HG03565 (cell line): ENCODE measurements at regions not wholly inside any gene's neighbourhood (a gene's known extent, or its start where the extent isn't known, plus 50 kb on each side); places are given as distances from the start of the nearest gene placed in this dataset.
"Not testable (repeated sequence)": the region's sequence is repeated elsewhere in the genome, so short reads cannot be mapped to it uniquely, and the experiment has no call there.

Experiments
- ATAC-seq: cut with Tn5 transposase; IDR thresholded peaks from one replicate; pipeline ENCODE4 v1.9.1; 2021; ENCODE audit warnings: mild to moderate bottlenecking, moderate library complexity; ENCODE audit not compliant: unreplicated experiment

DNA sequence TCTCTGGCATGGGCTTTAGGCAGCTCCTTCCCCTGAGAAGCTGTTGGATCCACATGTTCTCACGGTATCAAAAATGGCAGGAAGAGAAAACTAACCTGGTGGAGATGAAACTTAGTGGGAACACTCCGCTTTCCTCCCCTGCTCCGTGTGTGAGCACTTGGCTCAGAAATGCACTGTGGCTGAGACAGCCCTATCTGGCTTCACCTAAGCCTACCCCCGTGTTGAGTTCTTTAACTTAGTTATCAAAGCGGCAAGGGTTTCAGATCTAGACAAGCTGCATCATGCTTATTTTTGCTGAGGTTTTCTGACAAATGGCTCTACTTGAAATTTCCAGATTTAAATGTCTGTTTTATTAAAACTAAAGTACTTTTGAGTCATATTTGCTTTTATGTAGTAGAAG is 221.6 kb upstream of the PLGLB2 start:
- not testable (repeated sequence) for ATAC-seq

DNA sequence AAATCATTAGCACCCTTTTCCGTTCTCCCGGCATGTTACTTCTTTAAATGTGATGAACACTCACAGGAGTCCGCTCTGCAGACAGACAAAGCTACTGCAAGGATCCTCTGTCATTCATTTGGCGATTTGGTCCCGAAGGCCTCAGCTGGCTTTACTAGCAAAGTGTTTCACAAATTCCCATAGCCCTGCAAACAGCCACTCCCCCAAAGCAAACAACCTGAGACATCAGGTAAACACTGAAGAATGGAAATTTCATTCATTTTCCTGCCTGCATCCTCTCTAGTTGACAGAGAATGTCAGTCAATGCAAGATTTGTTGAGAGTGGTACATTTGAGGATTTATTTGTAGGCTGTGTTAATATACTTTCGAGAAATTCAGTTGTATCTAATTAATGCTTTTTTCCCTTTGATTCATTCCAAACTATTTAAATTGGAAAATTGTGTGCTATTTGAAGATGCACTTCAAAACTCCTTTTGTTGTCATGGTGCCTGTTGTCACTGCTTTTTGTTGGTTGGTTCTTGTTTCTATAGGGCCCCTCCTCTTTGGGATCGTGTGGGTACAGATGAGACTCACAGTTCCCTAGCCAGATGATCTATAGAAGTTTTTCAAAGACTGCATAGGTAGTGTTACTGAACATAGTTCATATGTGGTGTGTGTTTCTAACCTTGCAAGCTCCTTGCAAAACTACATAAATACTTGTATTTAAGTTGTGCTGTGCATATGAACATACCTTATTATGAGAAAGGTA is 215.7 kb upstream of the PLGLB2 start:
- not testable (repeated sequence) for ATAC-seq

- not testable (repeated sequence) for ATAC-seq
Measured at GRCh38 chr2:87533390-87534272, 214.3 kb upstream of the PLGLB2 start.

DNA sequence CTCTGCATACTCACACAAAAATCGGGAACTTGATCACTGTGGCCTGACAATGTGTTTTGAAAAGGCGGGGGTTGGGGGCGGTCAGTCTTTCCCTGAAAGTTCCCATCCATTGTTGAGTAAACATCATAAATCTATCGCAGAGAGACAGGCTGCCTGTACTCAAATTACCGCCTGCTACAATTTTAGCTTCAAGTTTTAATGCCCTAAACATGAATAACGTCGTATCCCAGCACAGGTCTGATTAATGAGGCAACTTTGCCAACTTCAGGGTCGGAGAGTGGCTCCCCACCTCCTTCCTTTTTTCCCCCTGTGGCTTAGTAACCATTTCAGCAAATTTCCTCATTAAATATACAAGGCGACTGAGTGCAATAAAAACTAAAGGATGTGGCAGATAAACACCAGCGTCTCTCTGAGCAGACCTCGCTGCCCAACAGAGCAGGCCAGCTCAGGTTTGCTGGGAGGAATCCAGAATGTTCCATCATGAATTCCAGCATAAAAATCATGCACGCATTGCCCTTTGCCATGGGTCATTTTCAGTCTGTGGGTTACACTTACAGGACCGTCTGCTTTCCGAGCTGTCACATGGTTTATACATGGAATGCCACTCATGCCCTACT is 213.5 kb upstream of the PLGLB2 start:
- ATAC-seq, result not testable (repeated sequence)

- not testable (repeated sequence) for ATAC-seq
Measured at GRCh38 chr2:87536427-87536826, 211.5 kb upstream of the PLGLB2 start.

DNA sequence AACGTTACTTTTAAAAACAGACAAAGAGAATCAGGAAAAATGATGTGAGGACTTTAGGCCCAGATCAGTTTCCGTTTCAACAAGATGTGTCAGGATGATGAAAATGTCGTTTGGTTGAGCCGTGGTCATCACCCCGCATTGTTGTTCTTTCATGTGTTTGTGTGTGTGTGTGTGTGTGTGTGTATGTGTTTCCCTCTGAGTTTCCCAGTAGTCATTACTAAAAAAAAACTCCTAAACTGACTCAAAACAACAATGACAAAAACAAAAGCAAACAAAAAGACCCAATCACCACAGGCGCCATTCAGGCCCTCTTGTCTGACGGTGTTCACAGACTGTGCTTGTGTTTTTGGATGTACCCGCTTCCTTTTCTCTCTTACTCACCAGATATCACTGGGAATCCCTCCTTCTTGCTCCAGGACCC is 210.6 kb upstream of the PLGLB2 start:
- not testable (repeated sequence) for ATAC-seq

GRCh38 chr2:87538268-87538667 is 209.6 kb upstream of the PLGLB2 start:
- not testable (repeated sequence) for ATAC-seq

- not testable (repeated sequence) for ATAC-seq
Measured at GRCh38 chr2:87539151-87539943, 208.5 kb upstream of the PLGLB2 start.

- ATAC-seq, result not testable (repeated sequence)
Measured at GRCh38 chr2:87540242-87540641, 207.6 kb upstream of the PLGLB2 start.

DNA sequence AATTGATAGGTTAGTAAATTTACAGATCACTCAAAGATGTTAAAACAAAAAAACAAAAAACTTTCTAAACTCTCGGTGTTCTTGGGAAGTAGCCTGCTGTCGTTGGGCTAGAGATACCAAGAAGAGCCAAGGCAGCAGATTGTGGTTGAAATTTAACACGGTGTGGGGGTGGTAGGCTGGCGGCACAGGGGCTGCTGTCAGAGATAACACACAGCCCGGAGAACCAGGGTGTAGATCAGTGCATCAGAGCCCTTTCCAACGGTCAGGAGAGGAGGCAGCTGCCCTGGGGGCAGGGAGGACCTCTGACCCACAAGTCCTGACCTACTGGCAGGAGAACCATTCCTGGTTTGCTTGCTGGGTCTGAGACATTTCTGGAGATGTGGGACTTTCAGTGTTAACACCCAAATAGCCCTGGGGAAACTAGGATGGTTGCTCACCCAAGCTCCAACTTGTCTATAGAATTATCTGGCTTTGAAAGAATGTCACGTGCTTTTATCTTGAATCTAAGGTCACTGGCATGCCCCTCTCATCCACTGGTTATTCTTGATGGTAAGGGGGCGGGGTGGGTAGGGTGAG is 205.2 kb upstream of the PLGLB2 start:
- not testable (repeated sequence) for ATAC-seq

DNA sequence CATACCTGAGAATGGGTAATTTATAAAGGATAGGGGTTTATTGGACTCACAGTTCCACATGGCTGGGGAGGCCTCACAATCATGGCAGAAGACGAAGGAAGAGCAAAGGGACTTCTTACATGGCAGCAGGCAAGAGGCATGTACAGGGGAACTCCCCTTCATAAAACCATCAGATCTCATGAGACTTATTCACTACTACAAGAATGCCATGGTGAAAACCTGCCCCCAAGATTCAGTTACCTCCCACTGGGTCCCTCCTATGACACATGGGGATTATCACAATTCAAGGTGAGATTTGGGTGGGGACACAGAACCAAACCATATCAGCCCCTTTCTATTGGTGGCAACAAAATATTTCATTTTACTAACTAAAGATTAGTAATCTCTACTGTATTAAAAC is 204.1 kb upstream of the PLGLB2 start:
- not testable (repeated sequence) for ATAC-seq

GRCh38 chr2:87547106-87547505 is 200.8 kb upstream of the PLGLB2 start:
- not testable (repeated sequence) for ATAC-seq

GRCh38 chr2:87547966-87548365 is 199.9 kb upstream of the PLGLB2 start:
- not testable (repeated sequence) for ATAC-seq

DNA sequence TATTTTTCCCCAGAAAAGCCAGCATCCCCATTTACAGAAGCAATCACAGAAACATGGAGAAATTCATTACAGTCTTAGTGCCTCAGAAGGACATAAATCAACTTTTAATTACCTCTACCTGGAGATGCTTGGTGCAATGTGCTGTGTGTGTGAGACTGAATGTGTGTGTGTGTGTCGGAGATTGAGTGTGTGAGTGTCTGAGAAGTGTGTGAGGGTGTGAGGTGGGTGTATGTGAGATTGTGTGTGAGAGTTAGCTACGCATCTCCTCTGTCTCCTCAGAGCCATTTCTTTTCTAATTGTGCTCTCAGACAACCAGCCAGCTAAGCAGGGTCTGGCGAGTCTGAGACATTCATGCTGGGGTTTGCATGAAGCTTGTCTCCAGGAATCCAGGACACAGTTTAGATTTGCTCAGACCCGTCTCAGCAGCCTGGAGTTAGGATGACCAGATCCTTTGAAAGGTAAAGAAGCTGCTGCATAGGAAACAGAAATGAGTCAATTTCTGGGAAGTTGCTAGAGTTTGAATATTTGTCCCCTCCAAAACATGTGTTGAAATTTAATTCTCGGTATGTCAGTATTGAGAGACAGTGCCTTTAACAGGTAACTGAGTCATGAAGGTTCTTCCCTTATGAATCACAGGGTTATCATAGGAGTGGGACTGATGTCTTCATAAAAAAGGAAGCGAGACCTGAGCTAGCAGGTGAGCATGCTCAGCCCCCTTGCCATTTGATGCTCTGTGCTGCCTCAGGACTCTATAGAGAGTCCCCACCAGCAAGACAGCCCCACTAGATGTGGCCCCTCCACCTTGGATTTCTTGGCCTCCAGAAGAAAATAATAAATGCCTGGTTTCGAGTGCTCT is 199.0 kb upstream of the PLGLB2 start:
- ATAC-seq, result not testable (repeated sequence)

GRCh38 chr2:87549561-87550202 is 198.2 kb upstream of the PLGLB2 start:
- ATAC-seq, result not testable (repeated sequence)

DNA sequence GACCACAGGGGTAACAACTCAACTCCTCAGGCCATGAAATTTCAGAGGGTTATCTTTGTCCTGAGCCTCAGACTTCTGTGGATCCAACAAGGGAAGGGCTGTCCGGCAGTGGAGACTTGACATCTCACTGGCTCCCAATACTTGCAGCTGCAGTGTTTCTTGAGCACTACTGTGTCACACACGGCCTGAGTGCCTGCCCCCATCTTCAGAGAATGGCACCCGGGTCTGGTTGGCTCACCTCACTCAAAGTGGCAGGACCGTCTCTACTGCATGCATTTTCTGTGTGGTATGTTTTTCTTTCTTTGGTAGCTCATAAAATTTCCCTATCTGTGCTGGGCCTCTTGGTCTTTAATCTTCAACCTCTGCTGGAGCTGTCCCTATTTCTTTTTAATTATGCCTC is 193.2 kb upstream of the PLGLB2 start:
- not testable (repeated sequence) for ATAC-seq

DNA sequence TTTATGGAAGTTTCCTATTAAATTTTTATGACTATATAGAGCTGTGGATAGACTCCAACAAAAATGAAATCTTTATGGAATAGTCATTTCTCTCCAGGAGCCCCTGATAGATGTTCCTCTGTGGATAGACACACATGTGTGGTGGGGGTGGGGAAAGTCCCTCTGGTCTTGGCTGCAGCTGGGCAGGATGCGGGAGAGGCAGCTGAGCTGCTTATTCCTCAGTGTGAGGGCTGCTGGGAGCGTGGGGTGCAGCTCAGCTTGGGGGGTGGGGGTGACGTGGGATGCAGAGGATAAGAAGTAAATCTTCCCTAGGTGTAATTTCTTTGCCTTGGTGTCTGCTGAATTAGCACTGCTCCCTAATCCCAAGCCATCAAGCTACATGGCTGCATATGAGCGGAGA is 192.8 kb upstream of the PLGLB2 start:
- ATAC-seq, result not testable (repeated sequence)

- ATAC-seq, result not testable (repeated sequence)
Measured at GRCh38 chr2:87559001-87559400, 188.9 kb upstream of the PLGLB2 start.

DNA sequence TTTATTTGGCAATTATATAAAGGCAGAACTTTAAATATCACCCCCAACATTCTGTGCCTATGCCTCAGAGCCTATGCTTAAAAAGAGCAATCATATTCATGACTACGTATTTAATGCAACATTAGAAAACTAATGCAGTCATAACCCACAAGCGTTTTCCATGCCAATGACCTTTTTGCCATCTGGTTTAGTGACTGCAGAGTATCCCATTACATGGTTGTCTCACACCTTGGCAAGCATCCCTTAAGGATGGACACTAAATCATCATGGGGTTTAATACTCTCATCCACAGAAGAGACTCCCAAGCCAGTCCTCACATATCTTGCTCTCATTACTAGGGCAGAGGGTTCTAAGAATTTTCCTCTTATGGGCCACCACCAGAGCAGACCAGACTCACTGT is 188.2 kb upstream of the PLGLB2 start:
- not testable (repeated sequence) for ATAC-seq
